H1 (cell line): ENCODE measurements at regions not wholly inside any gene's neighbourhood (a gene's known extent, or its start where the extent isn't known, plus 50 kb on each side); places are given as distances from the start of the nearest gene placed in this dataset.

Source experiments
- CTCF ChIA-PET: fragments of 300-600 bp; sonication (Branson Sonifier 250); formaldehyde crosslinking; loops from one replicate; lab custom pipeline; 2021; ENCODE audit not compliant: partially characterized antibody; lab: Charles Lee
- POLR2A ChIA-PET: fragments of 300-600 bp; sonication (Branson Sonifier 250); formaldehyde crosslinking; loops from one replicate; lab custom pipeline; 2021; ENCODE audit warnings: inconsistent platforms; ENCODE audit not compliant: partially characterized antibody; lab: Charles Lee
- DNase-seq, 2 experiments: peaks; one replicate each; pipeline versions ENCODE4 v3.0.0 to v3.0.0-alpha.2; 2010 to 2022; ENCODE audit warnings: low spot score in 2 of 2, low read depth in 1 of 2, mixed read lengths in 1 of 2
- FAIRE-seq: peaks from 2 replicates; lab custom pipeline; 2011; peaks lifted over from hg19 to GRCh38; lab: Jason Lieb, UNC
- H2AFZ ChIP-seq: 2 replicates; pipeline ENCODE4 v1.8.1; 2012; ENCODE audit warnings: low read length, inconsistent platforms
- H2AK5ac ChIP-seq: 2 replicates; pipeline ENCODE4 v1.6.1; 2013; ENCODE audit warnings: low read depth, low read length
- H2BK120ac ChIP-seq: replicated peaks from 2 replicates; pipeline ENCODE3; 2013; ENCODE audit warnings: low read depth, low read length, inconsistent platforms
- H2BK12ac ChIP-seq: 2 replicates; pipeline ENCODE4 v1.6.1; 2013; ENCODE audit warnings: low read depth, low read length
- H2BK15ac ChIP-seq: 2 replicates; pipeline ENCODE4 v1.6.1; 2013; ENCODE audit warnings: low read length
- H2BK20ac ChIP-seq: 2 replicates; pipeline ENCODE4 v1.6.1; 2013; ENCODE audit warnings: low read length
- H2BK5ac ChIP-seq: 2 replicates; pipeline ENCODE4 v1.6.1; 2013; ENCODE audit warnings: low read depth, low read length
- H3K14ac ChIP-seq: 2 replicates; pipeline ENCODE4 v1.6.1; 2013; ENCODE audit warnings: inconsistent platforms; ENCODE audit not compliant: insufficient read length
- H3K18ac ChIP-seq: 2 replicates; pipeline ENCODE4 v1.6.1; 2013; ENCODE audit warnings: low read length; ENCODE audit errors: extremely low read depth
- H3K23ac ChIP-seq: 2 replicates; pipeline ENCODE4 v1.6.1; 2013; ENCODE audit warnings: inconsistent platforms; ENCODE audit not compliant: insufficient read length
- H3K23me2 ChIP-seq: 2 replicates; pipeline ENCODE4 v1.6.1; 2013; ENCODE audit warnings: low read depth, low read length
- H3K27ac ChIP-seq: 2 replicates; pipeline ENCODE4 v1.6.1; 2011; ENCODE audit warnings: low read depth, low read length, inconsistent platforms
- H3K27me3 ChIP-seq, 4 experiments: replicated peaks in 1 of 4; 1 replicate in 1 of 4; 2 replicates in 3 of 4; pipeline versions ENCODE4 v1.6.1 to v1.8.1; 2011 to 2013; ENCODE audit warnings: low read length in 3 of 4, mild to moderate bottlenecking in 3 of 4, inconsistent platforms in 2 of 4, mixed read lengths in 2 of 4, moderate library complexity in 1 of 4; ENCODE audit not compliant: control insufficient read depth in 3 of 4, insufficient read depth in 3 of 4; ENCODE audit errors: extremely low read depth in 1 of 4
- H3K36me3 ChIP-seq, 4 experiments: 2 replicates each; pipeline versions ENCODE4 v1.6.1 to v1.8.1; 2011 to 2013; ENCODE audit warnings: mild to moderate bottlenecking in 4 of 4, low read length in 3 of 4, moderate library complexity in 2 of 4, control low read depth in 1 of 4, inconsistent platforms in 1 of 4; ENCODE audit not compliant: insufficient read depth in 4 of 4, control insufficient read depth in 2 of 4
- H3K4ac ChIP-seq: replicated peaks from 2 replicates; pipeline ENCODE3; 2013; ENCODE audit warnings: low read length, low read depth, mixed read lengths, inconsistent platforms; ENCODE audit not compliant: insufficient read length
- H3K4me1 ChIP-seq, 4 experiments: replicated peaks in 1 of 4; 1 replicate in 1 of 4; 2 replicates in 3 of 4; pipeline versions ENCODE4 v1.6.1 to v1.8.1; 2011 to 2013; ENCODE audit warnings: low read length in 3 of 4, inconsistent platforms in 2 of 4, mixed read lengths in 1 of 4; ENCODE audit not compliant: insufficient read depth in 4 of 4, control insufficient read depth in 3 of 4
- H3K4me2 ChIP-seq, 2 experiments: 2 replicates each; pipeline versions ENCODE4 v1.6.1 to v1.8.1; 2011 to 2013; ENCODE audit warnings: low read depth in 2 of 2, low read length in 2 of 2, control low read depth in 1 of 2, inconsistent platforms in 1 of 2, mild to moderate bottlenecking in 1 of 2; ENCODE audit not compliant: insufficient read depth in 1 of 2
- H3K4me3 ChIP-seq, 4 experiments: fragments of 200-600, 300-600 bp in 1 of 4; sonication (generic), shearing (Covaris generic), sonication (Bioruptor Twin) in 1 of 4; 2 replicates each; pipeline versions ENCODE4 v1.5.1 to v1.8.1; 2011 to 2016; ENCODE audit warnings: low read length in 4 of 4, low read depth in 3 of 4, control low read depth in 2 of 4, inconsistent platforms in 2 of 4, mild to moderate bottlenecking in 2 of 4, mixed read lengths in 1 of 4, moderate library complexity in 1 of 4; ENCODE audit not compliant: insufficient read depth in 2 of 4; ENCODE audit errors: extremely low read depth in 1 of 4
- H3K56ac ChIP-seq: replicated peaks from 2 replicates; pipeline ENCODE3; 2013; ENCODE audit warnings: low read depth, mild to moderate bottlenecking, mixed read lengths, low read length, inconsistent platforms; ENCODE audit not compliant: insufficient read length
- H3K79me1 ChIP-seq: 2 replicates; pipeline ENCODE4 v1.6.1; 2013; ENCODE audit warnings: low read depth, low read length, control low read depth
- H3K79me2 ChIP-seq, 2 experiments: 2 replicates each; pipeline versions ENCODE4 v1.6.1 to v1.8.1; 2012 to 2013; ENCODE audit warnings: low read length in 2 of 2, mild to moderate bottlenecking in 2 of 2, inconsistent platforms in 1 of 2; ENCODE audit not compliant: insufficient read depth in 2 of 2, control insufficient read depth in 1 of 2
- H3K9ac ChIP-seq, 4 experiments: replicated peaks in 1 of 4; 1 replicate in 1 of 4; 2 replicates in 3 of 4; pipeline versions ENCODE4 v1.6.1 to v1.8.1; 2011 to 2013; ENCODE audit warnings: low read depth in 3 of 4, low read length in 3 of 4, control low read depth in 2 of 4, mild to moderate bottlenecking in 2 of 4, moderate library complexity in 2 of 4, inconsistent platforms in 1 of 4; ENCODE audit errors: extremely low read depth in 1 of 4
- H3K9me3 ChIP-seq, 2 experiments: 2 replicates each; pipeline versions ENCODE4 v1.6.1 to v1.8.1; 2012 to 2013; ENCODE audit warnings: mild to moderate bottlenecking in 2 of 2, moderate library complexity in 2 of 2, control low read depth in 1 of 2, inconsistent platforms in 1 of 2, low read depth in 1 of 2, low read length in 1 of 2, mixed read lengths in 1 of 2; ENCODE audit not compliant: insufficient read depth in 2 of 2
- H4K20me1 ChIP-seq, 2 experiments: replicated peaks in 1 of 2; 2 replicates each; pipeline versions ENCODE3 to v1.8.1; 2011 to 2013; ENCODE audit warnings: inconsistent platforms in 2 of 2, low read length in 2 of 2, mild to moderate bottlenecking in 1 of 2; ENCODE audit not compliant: insufficient read depth in 2 of 2, control insufficient read depth in 1 of 2
- H4K5ac ChIP-seq: 2 replicates; pipeline ENCODE4 v1.6.1; 2013; ENCODE audit warnings: low read length, low read depth, mixed read lengths, inconsistent platforms; ENCODE audit not compliant: insufficient read length
- H4K8ac ChIP-seq: 2 replicates; pipeline ENCODE4 v1.8.0; 2013; ENCODE audit warnings: mild to moderate bottlenecking, moderate library complexity, low read length, inconsistent platforms; ENCODE audit not compliant: insufficient read depth; ENCODE audit errors: extremely low read depth
- H4K91ac ChIP-seq: replicated peaks from 2 replicates; pipeline ENCODE3; 2013; ENCODE audit warnings: low read length, mixed read lengths, inconsistent platforms; ENCODE audit not compliant: insufficient read length
- EGR1 ChIP-seq: IDR thresholded peaks from 2 replicates; pipeline ENCODE4 v1.6.1; 2011; ENCODE audit warnings: low read depth, low read length, borderline replicate concordance
- RAD21 ChIP-seq, 2 experiments: IDR thresholded peaks in 1 of 2; conservative IDR thresholded peaks in 1 of 2; 2 replicates each; pipeline ENCODE4 v1.6.1; 2011; ENCODE audit warnings: low read depth in 2 of 2, low read length in 2 of 2, improper control_type of control experiment in 1 of 2, inconsistent platforms in 1 of 2, mild to moderate bottlenecking in 1 of 2, moderate library complexity in 1 of 2
- SRF ChIP-seq: IDR thresholded peaks from 2 replicates; pipeline ENCODE4 v1.6.1; 2011; ENCODE audit warnings: mild to moderate bottlenecking, low read depth, low read length, moderate library complexity
- WGBS, 2 experiments: shearing (Covaris generic) in 1 of 2; methylation state at CpG; one replicate each; pipeline versions ENCODE4 v1.1.6 to v1.1.7; 2013 to 2015; ENCODE audit warnings: low lambda C conversion rate in 2 of 2, mixed read lengths in 2 of 2, inconsistent platforms in 1 of 2, low coverage in 1 of 2, missing lambda C conversion rate in 1 of 2; ENCODE audit not compliant: insufficient replicate concordance in 2 of 2, insufficient coverage in 1 of 2, insufficient read length in 1 of 2; ENCODE audit errors: extremely low coverage in 1 of 2, missing lambda C conversion rate in 1 of 2; 5-methylcytosine and 5-hydroxymethylcytosine counted together

GRCh38 chr4:165726831-165727230 lies 146.2 kb upstream of the TLL1 start:
- TF ChIP-seq RAD21 (IDR thresholded peaks at IDR 0.05 in 1 of 2, conservative IDR thresholded peaks at IDR 0.05 in 1 of 2; ENCODE audit: low read depth in 2 of 2, low read length in 2 of 2) (no peak), SRF (no peak), EGR1 (no peak)
- TF ChIP-seq, all 59 proteins: peak for 0
- no peak overlapping the region for H3K56ac ChIP-seq
- no peak overlapping the region for H3K9ac ChIP-seq
- no peak overlapping the region for H3K18ac ChIP-seq
- no peak for DNase-seq
- no peaks in the 10 kb centered on the region; the same call in 1 of the 2 replicates for H3K23me2 ChIP-seq
- ChIA-PET POLR2A (no interaction called here), CTCF (interaction anchor here (1.0 kb wide), 1 partner anchor 9 kb away, joined by 3 read pairs; no protein-coding TSS in a partner anchor)
- no peak overlapping the region for H4K91ac ChIP-seq
- peaks cover 0 to 11% (median 0%) of the 10 kb centered on the region in 4 experiments; a peak in 3 of 7 replicates for H3K4me1 ChIP-seq
- no peaks in the 10 kb centered on the region for H3K79me2 ChIP-seq
- H3K23ac ChIP-seq = no peak overlapping the region
- no peak for FAIRE-seq
- H2BK120ac ChIP-seq = no peak overlapping the region
- H2BK5ac ChIP-seq = no peak overlapping the region
- no peak overlapping the region for H3K27ac ChIP-seq
- no peak overlapping the region for H3K4me3 ChIP-seq
- H3K4ac ChIP-seq = no peak overlapping the region
- no peak overlapping the region for H4K8ac ChIP-seq
- H2BK15ac ChIP-seq = no peak overlapping the region
- no peak overlapping the region for H2AFZ ChIP-seq
- no peak overlapping the region for H4K5ac ChIP-seq
- H4K20me1 ChIP-seq = no peaks in the 10 kb centered on the region
- H3K14ac ChIP-seq = no peak overlapping the region
- H3K27me3 ChIP-seq = no peaks in the 10 kb centered on the region
- H3K36me3 ChIP-seq = no peaks in the 10 kb centered on the region
- H3K4me2 ChIP-seq = no peak overlapping the region
- H2BK12ac ChIP-seq = no peak overlapping the region
- H3K9me3 ChIP-seq = no peaks in the 10 kb centered on the region
- WGBS, 2 experiments = 91% methylated on average over 2 of the region's 2 CpGs; no CpG with 5 or more reads in 1 of the 2 experiments
- H3K79me1 ChIP-seq = no peaks in the 10 kb centered on the region
- H2AK5ac ChIP-seq = no peak overlapping the region
- H2BK20ac ChIP-seq = no peak overlapping the region
